HPDE6-E6E7 (cell line): ENCODE measurements at regions not wholly inside any gene's neighbourhood (a gene's known extent, or its start where the extent isn't known, plus 50 kb on each side); places are given as distances from the start of the nearest gene placed in this dataset.

ENCODE experiments used
- DNase-seq: peaks from one replicate; pipeline ENCODE4 v3.0.0; 2011; ENCODE audit warnings: missing footprints; ENCODE audit errors: extremely low spot score

GRCh38 chr22:49181942-49182341 lies 645.7 kb downstream of the BRD1 start:
- DNase-seq = no peak

GRCh38 chr22:49181431-49181830 lies 646.2 kb downstream of the BRD1 start:
- no peak for DNase-seq

GRCh38 chr22:49180683-49181024 lies 647.0 kb downstream of the BRD1 start:
- DNase-seq = no peak

- no peak for DNase-seq
Observed at GRCh38 chr22:49179886-49180682, 647.6 kb downstream of the BRD1 start.

- no peak for DNase-seq
Observed at GRCh38 chr22:49179175-49179574, 648.5 kb downstream of the BRD1 start.

GRCh38 chr22:49178246-49179005 lies 649.2 kb downstream of the BRD1 start:
- no peak for DNase-seq

- DNase-seq = no peak
Observed at GRCh38 chr22:49177666-49178065, 650.0 kb downstream of the BRD1 start.

- no peak for DNase-seq
Observed at GRCh38 chr22:49176956-49177355, 650.7 kb downstream of the BRD1 start.

- no peak for DNase-seq
Observed at GRCh38 chr22:49170053-49170452, 657.6 kb downstream of the BRD1 start.

- DNase-seq = no peak
Observed at GRCh38 chr22:49169074-49169744, 658.5 kb downstream of the BRD1 start.

- DNase-seq = no peak
Observed at GRCh38 chr22:49168219-49168813, 659.4 kb downstream of the BRD1 start.

- no peak for DNase-seq
Observed at GRCh38 chr22:49166746-49167145, 660.9 kb downstream of the BRD1 start.

- no peak for DNase-seq
Observed at GRCh38 chr22:49166211-49166610, 661.5 kb downstream of the BRD1 start.

- no peak for DNase-seq
Observed at GRCh38 chr22:49164773-49165320, 662.8 kb downstream of the BRD1 start.

- no peak for DNase-seq
Observed at GRCh38 chr22:49163960-49164690, 663.5 kb downstream of the BRD1 start.

- DNase-seq = no peak
Observed at GRCh38 chr22:49163258-49163959, 664.3 kb downstream of the BRD1 start.

GRCh38 chr22:49162841-49163240 lies 664.8 kb downstream of the BRD1 start:
- no peak for DNase-seq

- DNase-seq = no peak
Observed at GRCh38 chr22:49161002-49161850, 666.4 kb downstream of the BRD1 start.

- DNase-seq = no peak
Observed at GRCh38 chr22:49160261-49161001, 667.2 kb downstream of the BRD1 start.
